OCI-LY1 (cell line): ENCODE measurements at regions not wholly inside any gene's neighbourhood (a gene's known extent, or its start where the extent isn't known, plus 50 kb on each side); places are given as distances from the start of the nearest gene placed in this dataset.
"Not testable (repeated sequence)": the region's sequence is repeated elsewhere in the genome, so short reads cannot be mapped to it uniquely, and the experiment has no call there.

Source experiments
- H2AFZ ChIP-seq: fragments of 200-600 bp; sonication (generic), shearing (Covaris generic); 2 replicates; pipeline ENCODE4 v1.6.0; 2014; ENCODE audit warnings: antibody characterized with exemption, mild to moderate bottlenecking, low read length
- H3F3A ChIP-seq: fragments of 200-600 bp; sonication (generic), shearing (Covaris generic); 2 replicates; pipeline ENCODE4 v1.6.0; 2014; ENCODE audit warnings: mild to moderate bottlenecking, antibody characterized with exemption, low read length, moderate library complexity; ENCODE audit not compliant: insufficient read depth
- H3K27ac ChIP-seq: fragments of 200-600 bp; sonication (generic); 2 replicates; pipeline ENCODE4 v1.5.1; 2014; ENCODE audit warnings: low read length, mixed run types, mild to moderate bottlenecking, low read depth; ENCODE audit not compliant: poor library complexity, severe bottlenecking
- H3K27me3 ChIP-seq: fragments of 200-600 bp; sonication (generic); 2 replicates; pipeline ENCODE4 v1.6.0; 2014; ENCODE audit warnings: antibody characterized with exemption, mild to moderate bottlenecking, low read length, moderate library complexity; ENCODE audit not compliant: insufficient read depth
- H3K36me3 ChIP-seq: fragments of 200-600 bp; sonication (generic); 2 replicates; pipeline ENCODE4 v1.6.1; 2014; ENCODE audit warnings: mild to moderate bottlenecking, antibody characterized with exemption, low read length, moderate library complexity, mixed read lengths; ENCODE audit not compliant: insufficient read depth
- H3K4me1 ChIP-seq: fragments of 200-600 bp; sonication (generic); 2 replicates; pipeline ENCODE4 v1.5.1; 2014; ENCODE audit warnings: mild to moderate bottlenecking, low read length, moderate library complexity; ENCODE audit not compliant: insufficient read depth, severe bottlenecking
- H3K4me2 ChIP-seq: fragments of 200-600 bp; sonication (generic), shearing (Covaris generic); 2 replicates; pipeline ENCODE4 v1.6.1; 2014; ENCODE audit warnings: low read length
- H3K4me3 ChIP-seq: fragments of 200-600 bp; sonication (generic); 2 replicates; pipeline ENCODE4 v1.5.1; 2014; ENCODE audit warnings: low read length, low read depth, mild to moderate bottlenecking, mixed read lengths; ENCODE audit not compliant: poor library complexity, severe bottlenecking
- H3K79me2 ChIP-seq: fragments of 200-600 bp; shearing (Covaris generic); 2 replicates; pipeline ENCODE4 v1.6.1; 2016; ENCODE audit warnings: mixed run types, low read length, mixed read lengths; ENCODE audit not compliant: insufficient read depth
- H3K9ac ChIP-seq: fragments of 200-600 bp; sonication (generic), shearing (Covaris generic); 2 replicates; pipeline ENCODE4 v1.6.1; 2014; ENCODE audit warnings: mild to moderate bottlenecking, low read length, mixed read lengths
- H3K9me2 ChIP-seq: fragments of 200-600 bp; sonication (generic), shearing (Covaris generic); 2 replicates; pipeline ENCODE4 v1.6.1; 2014; ENCODE audit warnings: low read depth, mild to moderate bottlenecking, low read length, mixed read lengths
- H3K9me3 ChIP-seq: fragments of 200-600 bp; shearing (Covaris generic); 2 replicates; pipeline ENCODE4 v1.6.1; 2014; ENCODE audit warnings: low read length, mixed read lengths
- H4K20me1 ChIP-seq: fragments of 200-600 bp; sonication (generic), shearing (Covaris generic); 2 replicates; pipeline ENCODE4 v1.6.0; 2016; ENCODE audit warnings: mild to moderate bottlenecking, low read length; ENCODE audit not compliant: insufficient read depth
- CTCF ChIP-seq: fragments of 200-600 bp; sonication (generic), shearing (Covaris generic); IDR thresholded peaks from 2 replicates; pipeline ENCODE4 v1.5.1; 2017; ENCODE audit warnings: mild to moderate bottlenecking, antibody characterized with exemption, low read length, moderate library complexity, mixed read lengths
- EZH2 ChIP-seq: fragments of 200-600 bp; sonication (generic), shearing (Covaris generic); IDR thresholded peaks from 2 replicates; pipeline ENCODE4 v1.8.0; 2017; ENCODE audit warnings: borderline replicate concordance, mixed run types, mild to moderate bottlenecking, antibody characterized with exemption, low read length, moderate library complexity, mixed read lengths

- Histone ChIP-seq H3K27me3 (no peaks in the 10 kb centered on the region), H3K27ac (no peak overlapping the region), H2AFZ (no peak overlapping the region), H3K4me3 (no peak overlapping the region), H3K9me2 (no peaks in the 10 kb centered on the region), H3K9ac (no peak overlapping the region), H3K9me3 (no peaks in the 10 kb centered on the region), H3K4me2 (no peak overlapping the region), H3K79me2 (no peaks in the 10 kb centered on the region), H4K20me1 (no peaks in the 10 kb centered on the region), H3K36me3 (no peaks in the 10 kb centered on the region), H3K4me1 (no peaks in the 10 kb centered on the region), H3F3A (no peaks in the 10 kb centered on the region)
- TF ChIP-seq EZH2: no peak
- no peak for TF ChIP-seq CTCF
Observed at GRCh38 chr16:62276637-62277036, 240.4 kb upstream of the CDH8 start.

GRCh38 chr16:62272035-62272434 is 235.8 kb upstream of the CDH8 start:
- no peaks in the 10 kb centered on the region for H3F3A ChIP-seq
- H3K4me1 ChIP-seq: no peaks in the 10 kb centered on the region
- no peak for TF ChIP-seq CTCF
- TF ChIP-seq EZH2: no peak
- H3K4me3 ChIP-seq: no peak overlapping the region
- H3K79me2 ChIP-seq: no peaks in the 10 kb centered on the region
- H3K9ac ChIP-seq: no peak overlapping the region
- no peak overlapping the region for H2AFZ ChIP-seq
- no peaks in the 10 kb centered on the region for H4K20me1 ChIP-seq
- no peak overlapping the region for H3K4me2 ChIP-seq
- H3K27ac ChIP-seq: no peak overlapping the region
- H3K9me2 ChIP-seq: no peaks in the 10 kb centered on the region
- H3K27me3 ChIP-seq: no peaks in the 10 kb centered on the region
- no peaks in the 10 kb centered on the region for H3K9me3 ChIP-seq
- no peaks in the 10 kb centered on the region for H3K36me3 ChIP-seq

- Histone ChIP-seq H4K20me1 (no peaks in the 10 kb centered on the region), H2AFZ (no peak overlapping the region), H3K79me2 (no peaks in the 10 kb centered on the region), H3K36me3 (no peaks in the 10 kb centered on the region), H3K9ac (no peak overlapping the region), H3K4me2 (no peak overlapping the region), H3K4me3 (no peak overlapping the region), H3K9me3 (no peaks in the 10 kb centered on the region), H3K27me3 (no peaks in the 10 kb centered on the region), H3K27ac (no peak overlapping the region), H3K4me1 (no peaks in the 10 kb centered on the region), H3K9me2 (no peaks in the 10 kb centered on the region), H3F3A (no peaks in the 10 kb centered on the region)
- TF ChIP-seq CTCF (no peak), EZH2 (no peak)
Observed at GRCh38 chr16:62261760-62262159, 225.5 kb upstream of the CDH8 start.

GRCh38 chr16:62258931-62259435 is 222.7 kb upstream of the CDH8 start:
- H3K4me3 ChIP-seq, H3K4me2 ChIP-seq, H3K9me2 ChIP-seq, H3K9ac ChIP-seq, H3K79me2 ChIP-seq, H3K27ac ChIP-seq, H3K36me3 ChIP-seq, H3K9me3 ChIP-seq, H3F3A ChIP-seq, H2AFZ ChIP-seq, H3K27me3 ChIP-seq, H4K20me1 ChIP-seq, H3K4me1 ChIP-seq: not testable (repeated sequence)
